Coronary artery (tissue), 2 donors: ENCODE measurements at regions not wholly inside any gene's neighbourhood (a gene's known extent, or its start where the extent isn't known, plus 50 kb on each side); places are given as distances from the start of the nearest gene placed in this dataset.

Experiments
- DNase-seq: peaks from one replicate; pipeline ENCODE4 v3.0.0-alpha.2; 2017; ENCODE audit warnings: low spot score
- H3K27ac ChIP-seq, 2 donors: fragments of 200-600 bp; sonication (generic); one replicate each; pipeline ENCODE4 v1.5.1; 2016 to 2019
- H3K4me3 ChIP-seq: fragments of 200-600 bp; sonication (generic); 2 replicates; pipeline ENCODE4 v1.5.1; 2016; ENCODE audit warnings: mild to moderate bottlenecking, moderate library complexity
- TF ChIP-seq, protein P1 (sequence below): fragments of 200-600 bp; sonication (generic); IDR thresholded peaks from one replicate; pipeline ENCODE4 v1.5.1; 2019; ENCODE audit warnings: antibody characterized with exemption

DNA sequence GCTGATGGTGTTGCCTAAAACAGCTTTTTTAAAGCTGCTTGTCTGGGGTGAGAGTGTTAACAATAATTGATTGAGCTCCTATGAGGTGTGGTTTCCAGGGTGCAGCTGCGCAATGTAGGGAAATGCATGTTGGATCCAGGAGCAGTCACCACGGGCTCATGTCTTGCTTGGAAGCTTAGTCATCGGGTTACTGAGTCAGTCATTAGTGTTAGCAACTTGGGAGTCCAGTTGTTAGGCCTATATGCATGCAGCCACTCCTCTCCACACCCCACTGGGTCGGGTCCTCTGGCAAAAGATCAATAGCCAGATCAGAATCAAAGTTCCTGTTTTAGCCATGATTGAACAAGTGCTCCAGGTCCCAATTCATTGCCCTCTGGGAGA lies 271.7 kb upstream of the CHD6 start:
- TF ChIP-seq, protein P1, sequence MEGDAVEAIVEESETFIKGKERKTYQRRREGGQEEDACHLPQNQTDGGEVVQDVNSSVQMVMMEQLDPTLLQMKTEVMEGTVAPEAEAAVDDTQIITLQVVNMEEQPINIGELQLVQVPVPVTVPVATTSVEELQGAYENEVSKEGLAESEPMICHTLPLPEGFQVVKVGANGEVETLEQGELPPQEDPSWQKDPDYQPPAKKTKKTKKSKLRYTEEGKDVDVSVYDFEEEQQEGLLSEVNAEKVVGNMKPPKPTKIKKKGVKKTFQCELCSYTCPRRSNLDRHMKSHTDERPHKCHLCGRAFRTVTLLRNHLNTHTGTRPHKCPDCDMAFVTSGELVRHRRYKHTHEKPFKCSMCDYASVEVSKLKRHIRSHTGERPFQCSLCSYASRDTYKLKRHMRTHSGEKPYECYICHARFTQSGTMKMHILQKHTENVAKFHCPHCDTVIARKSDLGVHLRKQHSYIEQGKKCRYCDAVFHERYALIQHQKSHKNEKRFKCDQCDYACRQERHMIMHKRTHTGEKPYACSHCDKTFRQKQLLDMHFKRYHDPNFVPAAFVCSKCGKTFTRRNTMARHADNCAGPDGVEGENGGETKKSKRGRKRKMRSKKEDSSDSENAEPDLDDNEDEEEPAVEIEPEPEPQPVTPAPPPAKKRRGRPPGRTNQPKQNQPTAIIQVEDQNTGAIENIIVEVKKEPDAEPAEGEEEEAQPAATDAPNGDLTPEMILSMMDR: no peak
- H3K27ac ChIP-seq: no peak overlapping the region
- no peak for DNase-seq
- no peak overlapping the region for H3K4me3 ChIP-seq

DNA sequence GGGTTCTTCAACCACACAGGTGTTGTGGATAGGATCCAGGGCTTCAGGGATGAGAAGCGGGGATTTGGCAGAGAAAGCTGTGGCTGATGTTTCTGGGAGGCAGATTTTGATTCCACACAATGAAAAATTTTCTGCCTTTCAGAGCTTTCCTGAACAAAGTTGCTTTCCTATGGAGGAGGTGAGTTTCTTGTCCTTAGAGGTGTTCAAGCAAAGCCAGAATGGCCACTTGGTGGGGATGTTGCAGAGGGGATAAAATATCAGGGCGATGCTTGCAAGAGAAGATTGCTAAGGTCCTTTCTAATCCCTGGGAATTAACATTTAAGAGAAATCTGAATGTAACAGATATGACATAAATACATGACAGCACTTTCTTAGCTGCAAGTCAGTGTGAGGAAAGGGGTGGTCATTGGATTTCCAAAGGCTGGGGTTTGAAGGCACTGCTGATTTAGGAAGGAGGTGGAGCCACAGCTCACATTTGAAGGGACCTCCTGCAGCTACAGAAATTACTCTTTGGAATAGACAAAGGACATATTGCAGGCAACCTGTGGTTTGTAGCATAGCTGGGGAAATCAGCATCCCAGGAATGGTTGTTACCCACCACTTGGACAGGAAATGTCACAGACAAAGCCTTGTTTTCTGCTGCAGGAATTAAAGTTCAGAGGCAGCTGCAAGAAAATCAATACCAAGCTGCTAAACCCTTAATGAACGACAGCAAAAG lies 271.1 kb upstream of the CHD6 start:
- Histone ChIP-seq H3K27ac (no peak overlapping the region), H3K4me3 (no peak overlapping the region)
- TF ChIP-seq, protein P1: no peak
- no peak for DNase-seq

DNA sequence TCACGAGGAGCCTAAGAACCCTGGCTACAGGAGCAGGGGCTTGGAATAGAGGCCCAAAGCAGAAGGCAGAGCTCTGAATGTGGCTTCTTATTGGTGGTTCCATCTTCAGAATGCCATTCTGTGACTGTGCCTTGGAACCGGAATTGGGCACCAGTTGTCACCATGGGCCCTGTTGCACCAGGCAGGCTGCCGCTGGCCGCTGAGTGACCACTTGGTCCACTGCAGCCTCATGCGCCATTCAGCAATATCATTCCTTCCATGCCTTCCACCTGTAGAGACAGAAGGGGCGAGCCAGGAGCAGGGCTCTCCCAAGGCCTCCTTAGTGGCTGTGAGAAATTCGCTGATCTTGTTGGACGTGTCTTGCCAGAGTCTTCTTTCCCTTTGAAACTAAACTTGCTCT lies 270.3 kb upstream of the CHD6 start:
- TF ChIP-seq, protein P1: no peak

DNA sequence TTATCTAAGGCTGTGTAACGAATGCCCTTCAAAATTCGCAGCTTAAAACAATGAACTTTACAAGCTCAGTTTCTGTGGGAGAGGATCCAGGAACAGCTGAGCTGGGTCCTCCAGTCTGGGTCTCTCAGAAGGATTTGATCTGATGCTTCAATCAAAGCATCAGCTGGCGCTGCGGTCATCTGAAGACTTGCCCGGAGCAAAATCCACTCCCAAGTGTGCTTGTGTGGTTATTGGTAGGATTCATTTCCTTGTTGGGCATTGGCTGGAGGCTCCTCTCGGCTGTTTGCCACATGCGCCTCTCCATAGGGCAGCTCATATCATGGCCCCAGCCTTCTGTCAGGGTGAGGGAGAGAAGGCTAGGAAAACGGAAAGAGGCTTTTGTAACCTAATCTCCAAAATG lies 269.3 kb upstream of the CHD6 start:
- Histone ChIP-seq H3K4me3 (no peak overlapping the region), H3K27ac (no peak overlapping the region)
- no peak for DNase-seq
- TF ChIP-seq, protein P1: no peak

More for the DNA sequence above, 270.3 kb upstream of the CHD6 start:
- no peak overlapping the region for H3K27ac ChIP-seq
- H3K4me3 ChIP-seq: no peak overlapping the region
- DNase-seq: no peak

DNA sequence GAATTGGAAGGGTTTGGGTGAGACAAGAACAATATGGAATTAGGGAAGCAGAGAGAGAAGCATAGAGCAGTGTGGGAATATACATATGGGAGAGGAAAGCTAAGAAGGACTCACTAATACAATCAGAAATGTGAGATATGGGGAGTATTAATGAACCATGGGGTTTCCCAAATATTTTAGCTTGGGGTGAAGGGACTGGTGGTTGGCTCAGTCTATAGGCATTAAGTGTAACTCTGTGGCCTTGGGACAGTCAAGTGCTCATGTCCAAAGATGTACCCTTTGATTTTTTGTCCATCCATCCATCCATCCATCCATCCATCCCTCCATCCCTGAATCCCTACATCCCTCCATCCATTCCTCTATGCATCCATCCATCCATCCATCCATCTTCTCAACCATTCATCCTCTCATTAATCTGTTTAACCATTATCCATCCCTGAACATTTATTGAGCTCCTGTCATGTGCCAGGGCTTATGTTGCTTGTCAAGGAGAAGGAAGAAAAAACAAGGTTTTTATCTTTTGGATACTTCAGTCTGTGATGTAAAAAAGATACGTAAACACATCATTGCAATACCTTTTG lies 263.4 kb upstream of the CHD6 start:
- TF ChIP-seq, protein P1: no peak
- Histone ChIP-seq H3K4me3 (no peak overlapping the region), H3K27ac (no peak overlapping the region)
- DNase-seq: no peak

DNA sequence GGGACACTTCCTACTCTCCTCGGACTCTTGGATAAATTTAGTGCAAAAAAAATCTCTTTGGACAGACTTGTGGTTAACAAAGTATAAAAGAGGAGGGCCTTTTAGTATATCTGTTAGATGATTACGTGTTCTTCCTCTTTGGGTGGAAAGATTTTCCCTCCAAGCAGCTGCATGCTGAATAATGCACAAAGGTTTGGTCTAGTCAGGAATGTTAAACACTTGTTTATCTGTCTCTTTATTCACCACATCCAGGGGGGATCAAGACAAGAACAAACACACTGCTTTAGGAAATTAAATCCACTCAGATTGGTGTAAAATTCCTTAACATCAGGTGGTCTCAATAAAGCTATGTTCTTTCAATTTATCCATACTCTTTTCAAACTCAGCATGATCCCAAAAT lies 260.9 kb upstream of the CHD6 start:
- H3K4me3 ChIP-seq: no peak overlapping the region
- no peak overlapping the region for H3K27ac ChIP-seq
- no peak for DNase-seq
- TF ChIP-seq, protein P1: no peak

DNA sequence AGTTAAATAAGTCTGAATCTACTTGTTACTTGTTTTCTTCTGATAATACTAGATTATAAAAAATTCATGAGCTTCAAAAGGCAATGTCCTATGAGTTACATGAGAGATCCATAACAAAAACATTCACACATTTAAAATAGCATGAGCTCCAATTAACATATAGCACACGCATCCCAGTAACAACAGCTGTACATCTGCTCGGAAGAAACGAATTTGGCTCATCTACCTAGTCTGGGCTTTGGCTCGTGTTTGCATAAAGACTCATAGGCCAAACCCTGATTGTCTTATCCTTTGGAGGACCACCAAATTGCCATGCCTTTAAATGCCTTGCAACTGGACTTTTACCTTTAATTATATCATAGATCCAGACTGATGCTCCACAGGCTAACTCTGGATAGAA lies 259.7 kb upstream of the CHD6 start:
- TF ChIP-seq, protein P1: no peak

More for the DNA sequence above, 259.7 kb upstream of the CHD6 start:
- Histone ChIP-seq H3K4me3 (no peak overlapping the region), H3K27ac (no peak overlapping the region)
- DNase-seq: no peak
